B cell (primary cell): ENCODE measurements at regions not wholly inside any gene's neighbourhood (a gene's known extent, or its start where the extent isn't known, plus 50 kb on each side); places are given as distances from the start of the nearest gene placed in this dataset.

Experiments used
- ATAC-seq: fragments of 200-7000 bp; cut with Tn5 transposase; one replicate; pipeline ENCODE4 v1.10.0; 2021; ENCODE audit warnings: low read depth, mild to moderate bottlenecking, moderate number of reproducible peaks, moderate library complexity
- CTCF ChIA-PET: fragments of 350-600 bp; sonication (Branson Sonifier 250); formaldehyde crosslinking; loops from one replicate; lab custom pipeline; 2021; ENCODE audit warnings: antibody characterized with exemption, inconsistent platforms; lab: Charles Lee
- POLR2A ChIA-PET: fragments of 350-600 bp; sonication (Branson Sonifier 250); formaldehyde crosslinking; loops from one replicate; lab custom pipeline; 2021; ENCODE audit warnings: antibody characterized with exemption; lab: Charles Lee
- DNase-seq: peaks from one replicate; pipeline ENCODE4 v3.0.0; 2013
- H2AFZ ChIP-seq: 2 replicates; pipeline ENCODE4 v1.6.1; 2012; ENCODE audit warnings: mild to moderate bottlenecking, low read depth, low read length; ENCODE audit not compliant: insufficient read depth, poor library complexity, severe bottlenecking
- H3K27ac ChIP-seq, 2 donors: 1 replicate in 1 of 2; 2 replicates in 1 of 2; pipeline ENCODE4 v1.5.1; 2012 to 2013; ENCODE audit warnings: low read length in 2 of 2, mild to moderate bottlenecking in 2 of 2, moderate library complexity in 1 of 2
- H3K27me3 ChIP-seq, 4 experiments: fragments of 200-600 bp in 1 of 4; sonication (generic) in 1 of 4; replicated peaks in 1 of 4; 1 replicate in 2 of 4; 2 replicates in 2 of 4; pipeline versions ENCODE4 v1.6.1 to v1.7.0; 2013 to 2016; ENCODE audit warnings: low read length in 3 of 4, mild to moderate bottlenecking in 2 of 4, mixed read lengths in 1 of 4, moderate library complexity in 1 of 4; ENCODE audit not compliant: insufficient read depth in 4 of 4, control insufficient read depth in 3 of 4; ENCODE audit errors: control extremely low read depth in 1 of 4
- H3K36me3 ChIP-seq, 2 experiments: replicated peaks in 1 of 2; 1 replicate in 1 of 2; 2 replicates in 1 of 2; pipeline versions ENCODE4 v1.6.1 to v1.7.1; 2013; ENCODE audit warnings: low read length in 1 of 2; ENCODE audit not compliant: insufficient read depth in 2 of 2, control insufficient read depth in 1 of 2; ENCODE audit errors: control extremely low read depth in 1 of 2, extremely low read depth in 1 of 2
- H3K4me1 ChIP-seq, 2 donors: fragments of 200-600 bp in 1 of 2; sonication (generic) in 1 of 2; 1 replicate in 1 of 2; 2 replicates in 1 of 2; pipeline versions ENCODE4 v1.5.1 to v1.6.1; 2013 to 2017; ENCODE audit warnings: low read length in 2 of 2; ENCODE audit not compliant: control insufficient read depth in 2 of 2, insufficient read depth in 2 of 2
- H3K4me2 ChIP-seq: replicated peaks from 2 replicates; pipeline ENCODE3; 2012; ENCODE audit warnings: mild to moderate bottlenecking, low read depth, low read length; ENCODE audit not compliant: poor library complexity, severe bottlenecking
- H3K4me3 ChIP-seq, 5 experiments: fragments of 200-600 bp in 1 of 5; sonication (generic) in 1 of 5; 1 replicate in 3 of 5; 2 replicates in 2 of 5; pipeline versions ENCODE4 v1.5.1 to v1.7.0; 2011 to 2016; ENCODE audit warnings: low read length in 4 of 5, mild to moderate bottlenecking in 4 of 5, low read depth in 2 of 5, control low read depth in 1 of 5, moderate library complexity in 1 of 5; ENCODE audit not compliant: insufficient read depth in 1 of 5; ENCODE audit errors: control extremely low read depth in 1 of 5, extremely low read depth in 1 of 5
- H3K79me2 ChIP-seq: fragments of 200-600 bp; sonication (generic); one replicate; pipeline ENCODE4 v1.6.0; 2016; ENCODE audit warnings: low read length; ENCODE audit not compliant: control insufficient read depth, insufficient read depth
- H3K9ac ChIP-seq: fragments of 200-600 bp; sonication (generic); 2 replicates; pipeline ENCODE4 v1.6.1; 2017; ENCODE audit warnings: mild to moderate bottlenecking, low read length, moderate library complexity
- H3K9me3 ChIP-seq, 3 donors: one replicate each; pipeline versions ENCODE4 v1.6.1 to v1.7.1; 2013; ENCODE audit warnings: low read length in 2 of 3; ENCODE audit not compliant: control insufficient read depth in 2 of 3, insufficient read depth in 1 of 3; ENCODE audit errors: control extremely low read depth in 1 of 3
- H4K20me1 ChIP-seq: 2 replicates; pipeline ENCODE4 v1.6.0; 2012; ENCODE audit warnings: mild to moderate bottlenecking, low read length; ENCODE audit not compliant: insufficient read depth, control insufficient read depth, poor library complexity, severe bottlenecking
- H3K27ac Mint-ChIP-seq: one replicate; pipeline ENCODE4 v1.8.0; 2021; ENCODE audit warnings: mixed read lengths
- H3K27me3 Mint-ChIP-seq: one replicate; pipeline ENCODE4 v1.8.0; 2021; ENCODE audit warnings: mixed read lengths
- H3K4me1 Mint-ChIP-seq: one replicate; pipeline ENCODE4 v1.8.0; 2021; ENCODE audit warnings: mixed read lengths
- H3K4me3 Mint-ChIP-seq: one replicate; pipeline ENCODE4 v1.8.0; 2021; ENCODE audit warnings: mixed read lengths
- H3K9me3 Mint-ChIP-seq: one replicate; pipeline ENCODE4 v1.8.0; 2022; ENCODE audit warnings: mixed read lengths; ENCODE audit not compliant: insufficient read depth
- CTCF ChIP-seq: fragments of 200-600 bp; IDR thresholded peaks from one replicate; pipeline ENCODE4 v1.8.0; 2022; ENCODE audit warnings: antibody characterized with exemption, mild to moderate bottlenecking
- EZH2 ChIP-seq: IDR thresholded peaks from 2 replicates; pipeline ENCODE4 v1.6.1; 2012; ENCODE audit warnings: borderline replicate concordance, low read depth, mild to moderate bottlenecking, moderate library complexity, low read length; ENCODE audit not compliant: insufficient read depth, poor library complexity, severe bottlenecking
- WGBS: methylation state at CpG from one replicate; pipeline ENCODE4 v1.1.5; 2013; ENCODE audit warnings: missing lambda C conversion rate; ENCODE audit not compliant: insufficient coverage; 5-methylcytosine and 5-hydroxymethylcytosine counted together
- intact Hi-C: fragments of 100-400 bp; cut with micrococcal nuclease; formaldehyde crosslinking; loops from one replicate; pipeline ENCODE4 v1.10.0; 2022

- H2AFZ ChIP-seq, result no peak overlapping the region
- DNase-seq, result no peak
- WGBS, result 65% methylated on average over 23 of the region's 24 CpGs
These were observed 584.6 kb downstream of the ALG10 start for GRCh38 chr12:34606749-34607519.

More at GRCh38 chr12:34606749-34607519, 584.6 kb downstream of the ALG10 start:
- H3K27ac Mint-ChIP-seq, result no peak overlapping the region
- no peak overlapping the region for H3K4me3 ChIP-seq
- H3K4me1 Mint-ChIP-seq, result no peaks in the 10 kb centered on the region
- H3K27me3 ChIP-seq, result no peaks in the 10 kb centered on the region
- H3K9me3 Mint-ChIP-seq, result no peaks in the 10 kb centered on the region
- no peak overlapping the region for H3K27ac ChIP-seq
- ChIA-PET POLR2A (no interaction called here), CTCF (no interaction called here)
- H3K4me2 ChIP-seq, result no peak overlapping the region
- H3K27me3 Mint-ChIP-seq, result no peaks in the 10 kb centered on the region
- H3K79me2 ChIP-seq, result no peaks in the 10 kb centered on the region
- no peak overlapping the region for H3K4me3 Mint-ChIP-seq
- no peaks in the 10 kb centered on the region for H4K20me1 ChIP-seq
- peaks cover 0 to 61% (median 4%) of the 10 kb centered on the region in 3 donors for H3K9me3 ChIP-seq
- intact Hi-C loops, result no loop called here
- H3K4me1 ChIP-seq, result no peaks in the 10 kb centered on the region
- ATAC-seq, result no peak
- TF ChIP-seq CTCF (no peak), EZH2 (no peak)
- no peak overlapping the region for H3K9ac ChIP-seq
- no peaks in the 10 kb centered on the region for H3K36me3 ChIP-seq
